Activated naive CD4-positive, alpha-beta T cell treated with Interleukin-2 at 50 U/mL for 16 hours (primary cell): ENCODE measurements at regions not wholly inside any gene's neighbourhood (a gene's known extent, or its start where the extent isn't known, plus 50 kb on each side); places are given as distances from the start of the nearest gene placed in this dataset.

Experiments
- DNase-seq: peaks from one replicate; pipeline ENCODE4 v3.0.0-alpha.2; 2020

DNA sequence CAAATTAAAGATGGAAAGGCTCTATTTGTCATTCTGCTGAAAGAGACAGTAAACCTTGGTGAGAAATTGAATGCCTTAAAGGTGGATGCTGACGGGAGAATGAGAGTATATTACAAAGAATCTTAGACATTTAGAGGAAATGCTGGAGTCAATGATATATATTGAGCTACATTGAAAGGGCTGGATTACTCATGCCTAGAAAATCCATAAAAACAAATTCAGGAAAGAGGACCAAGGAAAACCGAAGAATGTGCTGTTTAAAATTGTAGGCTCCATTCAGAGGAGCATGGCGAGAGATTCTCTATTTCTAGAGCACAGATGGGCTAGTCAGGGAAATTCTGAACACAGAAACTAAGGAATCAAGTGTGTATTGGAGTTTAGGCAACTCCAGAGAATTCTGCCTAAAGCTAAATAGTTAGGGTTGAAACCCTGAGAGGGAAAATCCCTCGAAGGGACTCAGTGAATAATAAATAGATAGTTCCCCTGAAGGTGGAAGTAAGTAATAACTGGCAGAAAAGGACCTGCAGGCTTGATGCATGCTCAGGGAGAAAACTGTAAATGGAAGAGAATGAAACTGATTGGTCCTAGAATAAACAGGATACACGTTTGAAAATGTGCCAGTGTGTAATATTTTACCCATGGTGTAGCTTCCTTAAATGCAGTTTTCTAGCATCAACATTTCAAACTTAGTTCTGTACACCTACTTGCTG, 1532.4 kb upstream of the TENM3 start:
- DNase-seq, result no peak

DNA sequence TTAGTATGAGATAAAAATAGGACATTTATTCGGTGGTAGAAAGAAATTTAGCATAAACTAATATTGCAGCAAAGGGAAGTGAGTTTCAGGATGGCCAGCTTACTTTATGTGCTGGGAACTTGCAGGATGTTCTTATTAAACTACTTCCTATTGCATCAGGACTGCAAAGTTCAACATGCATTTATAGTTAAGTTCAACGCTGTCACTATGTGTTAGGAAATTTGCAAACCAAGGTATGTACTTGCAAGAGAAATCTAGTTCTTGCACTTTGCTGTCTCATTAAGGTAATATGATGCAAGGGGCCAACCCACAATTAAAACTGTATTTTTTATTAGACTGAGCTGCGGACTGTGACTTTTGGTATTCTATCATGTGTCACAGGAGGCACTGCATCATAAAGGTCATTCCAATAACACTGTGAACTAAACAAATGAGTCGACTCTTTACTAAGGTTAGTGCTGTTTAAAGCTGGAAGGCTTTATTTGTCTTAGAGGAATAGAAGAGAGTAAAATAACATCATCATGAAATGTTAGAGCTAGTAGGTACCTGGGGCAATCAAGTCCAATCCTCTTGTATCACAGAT, 1525.7 kb upstream of the TENM3 start:
- DNase-seq, result no peak

- DNase-seq, result no peak
Observed at GRCh38 chr4:180721356-180721755, 1521.8 kb upstream of the TENM3 start.

DNA sequence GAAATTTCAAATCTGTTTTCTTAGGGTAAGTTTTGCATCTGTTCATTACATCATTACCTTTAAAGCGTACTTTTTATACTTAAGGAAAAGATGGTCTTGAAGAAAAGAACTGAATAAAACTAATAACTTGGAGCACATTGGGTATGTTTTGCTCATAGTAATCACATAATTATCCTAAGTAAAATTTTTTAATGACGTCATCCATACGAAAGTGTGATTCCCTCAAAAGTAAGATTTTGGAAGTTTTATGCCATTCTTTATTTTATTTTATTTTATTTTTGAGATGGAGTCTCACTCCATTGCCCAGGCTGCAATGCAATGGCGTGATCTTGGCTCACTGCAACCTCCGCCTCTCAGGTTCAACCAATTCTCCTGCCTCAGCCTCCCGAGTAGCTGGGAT, 1516.6 kb upstream of the TENM3 start:
- DNase-seq, result no peak

- no peak for DNase-seq
Observed at GRCh38 chr4:180727478-180727877, 1515.7 kb upstream of the TENM3 start.

DNA sequence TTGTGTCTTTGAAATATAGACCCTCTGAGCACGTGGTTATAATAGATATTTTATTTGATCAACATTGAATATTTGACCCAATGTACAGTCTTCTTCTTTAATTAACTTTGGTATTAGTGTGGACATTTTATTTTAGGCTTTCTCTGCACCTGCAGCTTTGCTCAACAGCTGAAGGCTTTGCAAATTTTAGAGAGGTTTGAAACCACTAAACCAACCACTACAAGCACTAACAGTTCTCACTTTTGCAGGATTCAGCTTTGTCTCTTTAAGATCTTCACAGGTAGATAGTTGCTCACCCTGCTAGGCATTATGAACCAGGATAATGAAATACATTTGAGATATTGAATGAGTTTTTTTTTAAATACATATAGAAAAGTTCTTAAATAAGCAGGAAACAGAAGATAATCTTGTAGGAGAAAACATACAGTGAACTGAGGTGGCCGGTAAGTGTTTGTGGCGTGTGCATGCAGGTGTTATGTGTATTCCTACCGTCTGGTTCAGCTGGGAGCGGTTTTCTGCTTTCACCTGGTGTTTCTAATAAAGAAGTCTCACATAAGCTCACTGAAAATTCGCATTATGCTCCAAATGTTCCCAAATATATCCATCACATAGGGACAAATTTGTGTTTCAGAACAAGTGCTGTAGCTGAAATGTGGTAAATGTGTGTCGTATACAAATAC, 1508.3 kb upstream of the TENM3 start:
- no peak for DNase-seq

GRCh38 chr4:180741703-180742102, 1501.5 kb upstream of the TENM3 start:
- no peak for DNase-seq

DNA sequence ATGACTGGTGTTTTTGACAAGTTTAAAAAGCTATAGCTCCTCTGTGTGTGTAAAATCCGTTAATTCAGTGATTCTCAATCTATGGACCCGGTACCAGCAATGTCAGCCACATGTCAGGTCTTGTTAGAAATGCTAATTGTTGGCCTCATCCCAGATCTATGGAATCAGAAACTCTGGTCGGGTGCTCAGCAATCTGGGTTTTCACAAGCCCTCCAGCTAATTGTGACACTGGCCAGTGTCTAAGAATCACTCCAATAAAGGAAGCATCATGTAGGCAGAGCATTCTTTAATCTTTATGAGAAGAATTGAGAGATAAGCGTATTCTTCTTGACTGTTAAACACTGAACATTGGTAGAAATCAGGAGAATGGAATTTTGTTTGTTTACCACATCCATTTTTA, 1498.2 kb upstream of the TENM3 start:
- DNase-seq, result no peak

DNA sequence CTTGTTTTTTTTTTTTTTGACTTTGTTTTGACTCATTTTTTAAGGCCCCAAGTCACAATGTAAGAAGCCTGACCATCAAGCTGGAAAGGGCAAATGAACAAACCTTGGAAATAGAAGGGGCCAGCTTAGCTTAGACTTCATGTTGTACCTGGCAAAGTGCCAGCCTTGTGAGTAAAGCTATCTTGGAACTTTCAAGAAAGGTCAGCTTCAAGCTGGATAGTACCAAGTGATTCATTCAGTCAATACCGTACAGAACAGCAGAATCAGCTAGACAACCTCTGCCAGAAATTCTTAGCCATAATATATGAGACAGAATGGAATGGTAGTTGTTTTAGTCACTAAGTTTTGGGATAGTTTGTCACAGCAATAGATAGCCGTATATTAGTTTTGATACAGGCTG, 1492.2 kb upstream of the TENM3 start:
- no peak for DNase-seq

GRCh38 chr4:180757927-180758326, 1485.3 kb upstream of the TENM3 start:
- no peak for DNase-seq

DNA sequence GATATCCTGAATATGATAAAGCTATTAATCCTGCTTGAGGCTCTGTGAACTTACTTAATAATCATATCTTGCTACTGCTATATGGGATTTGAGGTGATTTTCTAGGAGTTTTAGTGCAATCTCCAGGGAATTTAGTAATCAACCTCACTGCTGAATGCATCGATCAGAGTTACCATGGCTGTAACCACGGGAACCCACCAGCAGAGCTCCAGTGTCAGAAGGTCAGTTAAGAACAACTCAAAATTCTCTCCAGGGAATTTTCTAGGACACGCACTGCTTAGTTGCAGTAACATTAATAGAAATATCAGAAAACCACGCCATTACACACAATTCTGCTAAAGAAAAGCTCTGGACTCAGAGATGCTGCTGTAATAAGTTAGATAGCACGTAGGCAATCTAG, 1477.2 kb upstream of the TENM3 start:
- DNase-seq, result no peak

DNA sequence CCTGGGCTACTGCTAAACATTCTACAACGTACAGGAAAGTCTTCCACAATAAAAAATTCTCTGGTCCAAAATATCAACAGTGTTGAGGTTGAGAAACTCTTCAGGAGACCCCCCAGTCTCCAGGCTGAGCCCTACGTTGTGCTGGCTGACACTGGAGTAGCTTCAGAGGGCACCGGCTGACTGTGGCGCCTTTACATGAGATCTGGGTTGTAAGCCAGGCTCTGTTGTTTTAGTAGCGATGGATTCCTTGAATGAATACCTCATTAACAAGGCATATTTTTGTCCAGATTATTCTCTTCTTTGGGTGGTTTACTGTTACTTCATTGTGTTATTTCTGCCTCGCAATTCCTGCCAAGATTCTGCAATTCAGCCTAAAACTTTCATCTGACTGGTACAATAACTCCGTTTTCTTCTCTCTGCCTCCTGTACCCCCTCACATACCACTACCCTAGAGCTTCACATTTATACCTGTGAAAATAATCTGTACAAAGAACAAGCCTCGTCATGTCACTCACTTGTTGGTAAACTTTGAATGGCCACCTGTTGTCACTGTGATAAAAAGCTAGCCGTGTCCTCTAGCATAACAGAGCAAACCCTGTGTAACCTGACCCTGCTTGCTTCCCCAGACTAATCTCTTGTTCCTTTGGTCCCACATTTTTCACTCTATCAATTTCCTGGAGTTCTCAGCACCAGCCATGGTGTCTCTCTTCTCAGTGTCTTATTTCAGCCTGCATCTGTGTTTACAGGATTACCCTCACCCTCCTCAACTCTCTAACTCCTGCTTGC, 1476.1 kb upstream of the TENM3 start:
- DNase-seq, result no peak

DNA sequence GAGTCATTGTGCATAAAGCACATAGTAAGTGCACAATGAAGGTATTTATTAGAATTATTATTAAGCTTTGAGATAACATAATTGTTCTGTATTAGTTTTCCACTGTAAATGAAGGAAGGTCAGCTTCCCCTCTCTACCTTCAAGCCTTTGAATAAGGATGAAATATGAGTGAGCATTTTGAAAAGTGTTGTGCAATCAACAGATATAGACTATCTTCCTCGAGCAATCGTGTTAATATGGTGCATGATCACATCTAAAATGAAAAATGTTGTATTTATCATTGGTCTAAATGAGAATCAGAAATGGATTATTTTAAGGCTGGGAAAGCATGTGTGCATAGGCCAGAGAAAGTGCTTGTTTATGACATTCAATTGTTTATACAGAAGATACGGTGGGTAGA, 1474.6 kb upstream of the TENM3 start:
- no peak for DNase-seq

DNA sequence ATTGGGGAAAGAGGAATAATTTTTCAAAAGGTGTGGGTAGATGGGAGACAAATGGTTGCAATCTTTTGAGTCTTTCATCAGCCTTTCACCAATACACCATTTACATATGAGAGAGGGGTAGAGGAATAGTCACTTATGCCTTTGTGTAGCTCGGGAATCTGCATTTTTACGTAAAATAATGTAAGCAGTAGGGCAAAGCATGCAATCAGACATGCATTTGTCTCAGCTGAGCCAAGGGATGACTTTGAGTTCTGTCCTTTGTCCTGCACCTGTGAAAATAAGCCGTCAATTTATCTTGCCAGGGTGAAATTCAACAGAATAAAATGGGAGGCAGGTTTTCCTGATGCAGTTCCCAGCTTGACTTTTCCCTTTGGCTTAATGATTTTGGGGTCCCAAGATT, 1473.4 kb upstream of the TENM3 start:
- no peak for DNase-seq

GRCh38 chr4:180770265-180770664, 1472.9 kb upstream of the TENM3 start:
- no peak for DNase-seq

- no peak for DNase-seq
Observed at GRCh38 chr4:180784940-180785339, 1458.3 kb upstream of the TENM3 start.

DNA sequence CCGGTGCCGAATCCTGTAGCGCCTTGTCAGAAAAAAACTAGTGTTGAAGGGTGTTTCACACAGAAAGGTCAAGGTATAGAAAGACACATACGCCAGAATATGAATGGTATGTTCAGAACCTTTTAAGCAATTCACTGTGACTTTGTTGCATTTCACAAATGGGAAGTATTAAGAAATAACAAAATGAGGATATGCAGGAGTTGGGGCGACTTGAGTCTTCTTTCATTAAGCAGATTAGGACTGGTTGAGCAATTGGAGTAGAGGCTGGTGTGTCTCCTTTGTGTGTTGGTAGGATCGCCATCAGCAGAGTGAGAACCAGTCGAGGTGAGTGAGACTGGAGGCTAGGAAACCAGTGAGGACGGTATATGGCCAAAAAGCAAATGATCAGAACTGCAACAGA, 1454.5 kb upstream of the TENM3 start:
- DNase-seq, result no peak

- DNase-seq, result no peak
Observed at GRCh38 chr4:180789929-180790328, 1453.3 kb upstream of the TENM3 start.

- DNase-seq, result no peak
Observed at GRCh38 chr4:180790471-180790870, 1452.7 kb upstream of the TENM3 start.

DNA sequence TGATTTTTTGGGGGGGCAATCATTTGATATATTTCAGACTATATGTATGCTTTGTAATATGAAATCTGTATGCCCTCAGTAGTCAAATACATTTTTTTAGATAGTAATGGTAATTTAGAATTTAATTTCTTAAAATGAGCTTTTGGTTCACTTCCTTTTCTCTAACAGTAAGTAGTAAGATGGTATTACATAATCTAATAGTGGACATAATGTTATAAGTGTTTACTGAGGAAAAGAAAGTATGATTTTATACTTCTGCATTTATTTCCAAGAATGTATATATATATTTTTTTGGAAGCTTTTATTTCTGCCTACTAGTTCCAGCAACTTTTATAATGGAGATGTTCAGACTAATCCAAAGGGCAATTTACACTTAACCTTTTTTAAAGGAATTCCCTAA, 1450.7 kb upstream of the TENM3 start:
- DNase-seq, result no peak

GRCh38 chr4:180794333-180794732, 1448.9 kb upstream of the TENM3 start:
- no peak for DNase-seq

DNA sequence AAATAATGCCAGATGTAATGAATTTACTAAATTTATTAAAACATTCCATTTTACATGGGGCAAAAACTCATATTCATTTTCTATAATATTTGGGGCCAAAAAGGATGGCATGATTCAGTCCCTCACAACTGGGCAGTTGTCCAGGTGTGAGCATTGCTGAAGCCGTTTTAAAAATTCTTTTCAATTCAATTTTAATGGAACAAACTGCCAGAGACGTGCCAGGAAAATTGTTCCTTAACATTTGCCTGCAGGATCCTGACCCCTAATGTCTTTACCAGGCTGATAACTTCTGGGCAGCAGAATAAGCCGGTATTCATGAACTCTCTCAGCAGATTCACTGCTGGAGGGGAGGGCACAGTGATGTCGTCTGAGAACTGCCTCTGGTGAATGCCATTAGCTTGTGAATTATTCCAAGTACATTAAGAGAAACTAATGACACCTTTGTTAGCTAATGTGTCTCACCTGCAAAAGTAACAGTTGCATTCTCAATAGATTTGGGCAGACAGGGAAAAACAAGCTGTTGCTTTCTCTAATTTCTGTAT, 1445.1 kb upstream of the TENM3 start:
- no peak for DNase-seq

- DNase-seq, result no peak
Observed at GRCh38 chr4:180799798-180800197, 1443.4 kb upstream of the TENM3 start.
